Left lung (tissue), 4 donors: ENCODE measurements at regions not wholly inside any gene's neighbourhood (a gene's known extent, or its start where the extent isn't known, plus 50 kb on each side); places are given as distances from the start of the nearest gene placed in this dataset.

Experiments
- ATAC-seq: fragments of 200-7000 bp; cut with Tn5 transposase; one replicate; pipeline ENCODE4 v1.9.1; 2020; ENCODE audit warnings: moderate library complexity
- DNase-seq, 4 donors: peaks; one replicate each; pipeline ENCODE4 v3.0.0-alpha.2; 2013 to 2020
- H3K27ac ChIP-seq, 2 donors: fragments of 200-600 bp; sonication (generic) in 1 of 2; one replicate each; pipeline versions ENCODE4 v1.5.0 to v1.8.0; 2020 to 2021
- H3K27me3 ChIP-seq, 2 donors: fragments of 200-600 bp; sonication (generic) in 1 of 2; one replicate each; pipeline versions ENCODE4 v1.5.0 to v1.8.0; 2020 to 2021
- H3K36me3 ChIP-seq, 2 donors: fragments of 200-600 bp; sonication (generic) in 1 of 2; one replicate each; pipeline versions ENCODE4 v1.5.0 to v1.8.0; 2020 to 2021
- H3K4me1 ChIP-seq, 2 donors: fragments of 200-600 bp; one replicate each; pipeline ENCODE4 v1.8.0; 2021
- H3K4me3 ChIP-seq, 2 donors: fragments of 200-600 bp; sonication (generic) in 1 of 2; one replicate each; pipeline versions ENCODE4 v1.5.0 to v1.8.0; 2020 to 2021; ENCODE audit warnings: mild to moderate bottlenecking in 1 of 2
- H3K9me3 ChIP-seq, 2 donors: fragments of 200-600 bp; sonication (generic) in 1 of 2; one replicate each; pipeline versions ENCODE4 v1.5.0 to v1.8.0; 2020 to 2021
- intact Hi-C, 2 donors: fragments of 100-400 bp; cut with DNase I; formaldehyde crosslinking; loops; one replicate each; pipeline versions ENCODE4 v1.11.2 to v1.14.2; 2022
- TF ChIP-seq, protein P1 (sequence below), 2 donors: fragments of 200-600 bp; sonication (generic) in 1 of 2; IDR thresholded peaks; one replicate each; pipeline versions ENCODE4 v1.5.0 to v1.8.0; 2021; ENCODE audit warnings: antibody characterized with exemption in 2 of 2
- donor health status: DM: no; HTN: yes; CAD: no.
- donor health status: DM: no; HTN: no; CAD: no.

- ATAC-seq (no peak), DNase-seq (no peak)
- TF ChIP-seq, protein P1, sequence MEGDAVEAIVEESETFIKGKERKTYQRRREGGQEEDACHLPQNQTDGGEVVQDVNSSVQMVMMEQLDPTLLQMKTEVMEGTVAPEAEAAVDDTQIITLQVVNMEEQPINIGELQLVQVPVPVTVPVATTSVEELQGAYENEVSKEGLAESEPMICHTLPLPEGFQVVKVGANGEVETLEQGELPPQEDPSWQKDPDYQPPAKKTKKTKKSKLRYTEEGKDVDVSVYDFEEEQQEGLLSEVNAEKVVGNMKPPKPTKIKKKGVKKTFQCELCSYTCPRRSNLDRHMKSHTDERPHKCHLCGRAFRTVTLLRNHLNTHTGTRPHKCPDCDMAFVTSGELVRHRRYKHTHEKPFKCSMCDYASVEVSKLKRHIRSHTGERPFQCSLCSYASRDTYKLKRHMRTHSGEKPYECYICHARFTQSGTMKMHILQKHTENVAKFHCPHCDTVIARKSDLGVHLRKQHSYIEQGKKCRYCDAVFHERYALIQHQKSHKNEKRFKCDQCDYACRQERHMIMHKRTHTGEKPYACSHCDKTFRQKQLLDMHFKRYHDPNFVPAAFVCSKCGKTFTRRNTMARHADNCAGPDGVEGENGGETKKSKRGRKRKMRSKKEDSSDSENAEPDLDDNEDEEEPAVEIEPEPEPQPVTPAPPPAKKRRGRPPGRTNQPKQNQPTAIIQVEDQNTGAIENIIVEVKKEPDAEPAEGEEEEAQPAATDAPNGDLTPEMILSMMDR (IDR thresholded peaks at IDR 0.05): no peak
- intact Hi-C loops: no loop called here
- H3K9me3 ChIP-seq: no peaks in the 10 kb centered on the region
- no peaks in the 10 kb centered on the region for H3K4me1 ChIP-seq
- H3K36me3 ChIP-seq: no peaks in the 10 kb centered on the region
- H3K27ac ChIP-seq: no peak overlapping the region
- H3K27me3 ChIP-seq: no peaks in the 10 kb centered on the region
- H3K4me3 ChIP-seq: no peak overlapping the region
These were observed 560.5 kb downstream of the BCL11B start for GRCh38 chr14:98711453-98711852.

DNA sequence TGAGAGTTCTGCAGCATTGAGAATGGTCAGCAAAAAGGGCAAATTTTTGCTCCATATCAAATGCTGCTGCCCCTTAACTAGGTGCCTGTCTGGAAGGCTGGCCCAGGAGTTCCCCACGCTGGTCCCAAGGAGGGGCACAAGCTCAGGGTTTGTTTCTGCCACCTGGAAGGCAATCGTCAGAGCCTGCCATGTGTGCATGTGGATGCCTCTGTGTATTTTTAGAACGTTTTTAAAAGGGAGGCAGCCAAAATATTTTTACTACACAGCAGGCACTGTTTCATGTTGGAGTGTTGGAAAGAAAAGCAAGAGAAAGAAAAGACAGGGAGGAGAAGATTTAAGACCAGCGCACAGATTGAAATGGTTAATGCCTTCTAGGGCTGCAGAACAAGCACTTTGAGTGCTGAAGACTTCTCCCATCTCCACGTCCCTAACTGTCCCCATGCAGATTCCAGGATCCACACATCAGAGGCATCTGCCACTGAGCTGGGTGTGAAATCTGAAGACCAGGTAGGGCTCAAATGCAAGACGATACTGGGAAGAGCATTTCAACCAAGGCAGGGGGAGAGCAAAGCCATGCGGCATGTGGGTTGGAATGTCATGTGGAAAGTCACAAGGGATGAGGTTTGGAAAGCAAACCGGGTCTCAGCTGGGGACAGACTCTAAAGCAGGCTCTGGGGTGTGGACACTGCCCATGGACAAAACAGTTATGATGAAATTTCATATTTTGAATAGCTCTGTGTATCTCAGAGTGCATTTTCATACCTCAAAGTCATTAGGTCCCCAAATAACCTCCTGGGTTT lies 557.2 kb downstream of the BCL11B start:
- Histone ChIP-seq H3K36me3 (no peaks in the 10 kb centered on the region), H3K4me1 (no peaks in the 10 kb centered on the region), H3K4me3 (no peak overlapping the region), H3K27me3 (no peaks in the 10 kb centered on the region), H3K9me3 (no peaks in the 10 kb centered on the region), H3K27ac (no peak overlapping the region)
- DNase-seq (no peak), ATAC-seq (no peak)
- TF ChIP-seq, protein P1 (IDR thresholded peaks at IDR 0.05): no peak
- intact Hi-C loops: no loop called here

DNA sequence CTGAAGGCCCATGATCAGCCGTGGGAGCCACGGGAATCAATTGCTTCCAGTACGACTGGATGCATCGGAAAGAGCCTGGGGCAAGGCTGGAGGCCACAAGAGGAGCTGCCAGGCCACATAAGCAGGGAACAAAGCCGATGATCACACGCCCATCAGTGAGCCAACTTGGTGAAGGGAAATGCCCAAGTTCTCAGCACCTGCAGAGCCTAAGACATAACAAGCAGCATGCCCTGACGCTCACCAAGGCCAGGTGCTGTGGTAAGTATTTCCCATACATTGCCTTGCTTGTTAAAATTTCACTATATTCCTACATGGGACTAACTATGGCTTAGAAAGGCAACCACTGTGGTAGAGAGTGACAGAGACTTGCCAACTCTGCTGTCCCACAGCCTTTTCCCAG lies 555.9 kb downstream of the BCL11B start:
- no peaks in the 10 kb centered on the region for H3K36me3 ChIP-seq
- no peaks in the 10 kb centered on the region for H3K9me3 ChIP-seq
- H3K4me3 ChIP-seq: no peak overlapping the region
- intact Hi-C loops: no loop called here
- TF ChIP-seq, protein P1 (IDR thresholded peaks at IDR 0.05): no peak
- no peak overlapping the region for H3K27ac ChIP-seq
- H3K4me1 ChIP-seq: no peaks in the 10 kb centered on the region
- no peak for DNase-seq
- ATAC-seq: no peak
- no peaks in the 10 kb centered on the region for H3K27me3 ChIP-seq

GRCh38 chr14:98721061-98721460 lies 550.9 kb downstream of the BCL11B start:
- no peaks in the 10 kb centered on the region for H3K9me3 ChIP-seq
- ATAC-seq (no peak), DNase-seq (no peak)
- no peak overlapping the region for H3K27ac ChIP-seq
- peaks cover 0 to 16% of the 10 kb centered on the region in 2 donors for H3K27me3 ChIP-seq
- no peaks in the 10 kb centered on the region for H3K36me3 ChIP-seq
- no peak overlapping the region for H3K4me3 ChIP-seq
- intact Hi-C loops: no loop called here
- TF ChIP-seq, protein P1 (IDR thresholded peaks at IDR 0.05): no peak
- H3K4me1 ChIP-seq: no peaks in the 10 kb centered on the region

DNA sequence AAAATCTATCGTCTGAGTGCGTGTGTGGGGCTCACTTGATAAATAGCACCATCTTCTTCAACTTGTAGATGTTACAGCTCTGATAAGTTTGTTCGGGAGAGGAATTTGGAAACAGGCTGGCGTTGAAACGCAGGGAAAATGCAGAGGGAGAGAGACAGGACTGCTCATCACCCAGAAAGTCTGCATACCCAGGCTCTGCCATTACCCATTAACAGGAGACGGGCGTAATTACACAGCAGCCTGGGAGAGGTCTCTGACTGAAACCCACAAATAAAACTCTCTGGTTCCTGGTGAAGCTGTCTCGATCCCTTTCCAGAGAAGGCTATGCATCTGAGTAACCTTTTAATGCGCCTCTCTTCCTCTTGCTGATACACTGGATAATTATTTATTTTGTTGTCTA lies 547.3 kb downstream of the BCL11B start:
- intact Hi-C loops: no loop called here
- Histone ChIP-seq H3K27ac (no peak overlapping the region), H3K4me1 (no peaks in the 10 kb centered on the region), H3K36me3 (no peaks in the 10 kb centered on the region), H3K27me3 (peaks cover 0 to 19% of the 10 kb centered on the region in 2 donors), H3K9me3 (no peaks in the 10 kb centered on the region), H3K4me3 (no peak overlapping the region)
- DNase-seq (no peak), ATAC-seq (no peak)
- TF ChIP-seq, protein P1 (IDR thresholded peaks at IDR 0.05): no peak
